HG02759 (cell line): ENCODE measurements at regions not wholly inside any gene's neighbourhood (a gene's known extent, or its start where the extent isn't known, plus 50 kb on each side); places are given as distances from the start of the nearest gene placed in this dataset.

Source experiments
- ATAC-seq: cut with Tn5 transposase; IDR thresholded peaks from one replicate; pipeline ENCODE4 v1.9.1; 2021; ENCODE audit warnings: mild to moderate bottlenecking, moderate library complexity; ENCODE audit not compliant: unreplicated experiment

GRCh38 chr17:15048933-15049794, 216.0 kb downstream of the PMP22 start:
- no peak for ATAC-seq

- ATAC-seq, result no peak
Measured at GRCh38 chr17:15048381-15048780, 216.7 kb downstream of the PMP22 start.

DNA sequence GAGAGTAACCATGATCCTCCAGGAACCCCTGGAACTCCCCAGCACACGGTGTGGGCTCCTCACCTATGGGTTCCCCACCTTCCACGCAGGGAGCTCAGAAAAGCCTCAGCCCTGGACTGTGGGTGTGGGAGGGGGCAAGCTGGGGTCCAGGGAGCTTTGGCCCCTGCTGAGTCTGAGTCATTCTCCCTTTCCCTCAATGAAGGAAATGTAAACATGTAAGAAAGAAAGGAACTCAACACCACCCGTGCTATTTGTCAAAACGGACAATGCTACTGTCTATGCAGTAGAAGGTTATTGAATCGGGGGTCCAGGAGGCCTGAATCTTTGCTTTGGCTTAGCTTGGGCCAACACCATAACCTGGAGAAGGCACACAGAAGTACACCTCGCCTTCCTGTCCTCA, 222.8 kb downstream of the PMP22 start:
- ATAC-seq, result no peak

DNA sequence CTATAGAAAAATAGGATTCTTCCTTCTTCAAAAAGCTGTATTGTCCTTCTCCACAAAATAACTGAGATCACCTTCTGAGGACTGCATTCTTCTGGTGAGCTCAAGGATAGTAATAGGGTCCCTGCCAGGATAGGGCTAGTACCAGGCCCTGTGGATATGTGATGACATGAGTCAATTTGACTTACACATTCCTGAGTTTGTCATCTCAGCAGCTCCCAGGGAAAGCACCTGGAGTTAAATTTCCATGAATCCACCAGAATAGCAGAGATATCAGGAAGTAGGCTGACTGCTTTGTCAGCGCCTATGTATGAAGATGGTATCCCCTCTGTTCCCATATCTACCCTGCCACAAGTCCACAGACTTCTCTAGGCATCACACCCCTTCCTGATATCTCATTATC, 225.8 kb downstream of the PMP22 start:
- no peak for ATAC-seq

GRCh38 chr17:15038656-15039055, 226.5 kb downstream of the PMP22 start:
- ATAC-seq, result no peak

DNA sequence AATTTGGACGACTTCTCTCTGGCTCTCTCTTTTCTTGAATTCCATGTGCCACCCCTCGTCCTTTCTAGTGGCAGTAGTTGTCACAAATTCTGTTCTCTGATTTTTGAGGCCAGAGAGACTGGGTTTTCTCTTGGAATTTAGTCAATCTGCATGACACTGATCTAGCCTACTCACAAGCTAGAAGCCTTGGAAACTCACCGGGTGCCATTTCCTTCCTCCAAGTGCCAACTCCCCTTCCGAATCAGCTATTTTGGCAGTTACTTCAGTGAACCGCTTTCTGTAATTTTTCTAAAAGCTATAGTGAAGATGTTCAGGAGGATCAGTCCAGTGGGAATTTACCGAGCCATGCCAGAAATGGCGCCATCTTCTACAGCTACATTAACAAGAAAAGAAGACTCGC, 228.9 kb downstream of the PMP22 start:
- no peak for ATAC-seq

GRCh38 chr17:15031975-15032374, 233.2 kb downstream of the PMP22 start:
- no peak for ATAC-seq

GRCh38 chr17:15029469-15029868, 235.7 kb downstream of the PMP22 start:
- no peak for ATAC-seq

DNA sequence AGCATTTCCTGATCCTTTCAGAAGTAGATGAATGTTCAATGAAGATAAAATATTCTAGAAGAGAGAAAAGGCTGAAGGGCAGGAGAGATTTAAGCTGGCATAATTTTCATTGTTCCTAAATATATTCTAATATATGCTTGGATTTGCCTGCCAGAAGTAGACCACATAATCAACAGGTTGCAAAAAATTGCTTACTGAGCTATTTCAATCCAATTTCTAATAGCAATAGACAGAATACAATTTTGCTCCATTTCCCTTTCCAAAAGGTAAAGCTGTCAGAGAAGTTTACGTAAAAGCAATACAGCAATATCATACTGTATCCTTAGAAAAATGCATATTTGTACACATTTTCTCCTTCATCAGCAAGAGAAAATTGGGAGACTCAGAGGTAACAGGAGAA, 237.3 kb downstream of the PMP22 start:
- ATAC-seq, result no peak

- no peak for ATAC-seq
Measured at GRCh38 chr17:15026088-15026487, 239.0 kb downstream of the PMP22 start.

GRCh38 chr17:15023589-15024336, 241.4 kb downstream of the PMP22 start:
- ATAC-seq, result no peak

DNA sequence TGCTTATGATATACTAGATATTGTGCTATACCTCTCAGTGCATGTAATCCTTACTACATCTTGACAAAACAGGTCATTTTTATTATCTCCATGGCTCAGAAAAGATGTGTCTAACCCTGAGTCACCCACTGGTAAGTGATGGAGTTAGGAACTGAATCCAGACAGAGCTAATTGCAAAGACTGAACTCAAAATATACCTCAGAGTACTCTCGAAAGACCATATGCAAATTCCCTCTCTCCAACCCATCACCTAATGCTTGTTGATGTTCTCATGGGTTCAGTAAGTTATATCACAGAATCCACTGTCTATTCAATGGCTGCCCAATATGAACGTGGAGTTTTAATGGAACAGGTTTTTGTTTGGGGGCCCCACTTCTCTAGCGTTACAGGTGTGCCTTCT, 246.0 kb downstream of the PMP22 start:
- ATAC-seq, result no peak

DNA sequence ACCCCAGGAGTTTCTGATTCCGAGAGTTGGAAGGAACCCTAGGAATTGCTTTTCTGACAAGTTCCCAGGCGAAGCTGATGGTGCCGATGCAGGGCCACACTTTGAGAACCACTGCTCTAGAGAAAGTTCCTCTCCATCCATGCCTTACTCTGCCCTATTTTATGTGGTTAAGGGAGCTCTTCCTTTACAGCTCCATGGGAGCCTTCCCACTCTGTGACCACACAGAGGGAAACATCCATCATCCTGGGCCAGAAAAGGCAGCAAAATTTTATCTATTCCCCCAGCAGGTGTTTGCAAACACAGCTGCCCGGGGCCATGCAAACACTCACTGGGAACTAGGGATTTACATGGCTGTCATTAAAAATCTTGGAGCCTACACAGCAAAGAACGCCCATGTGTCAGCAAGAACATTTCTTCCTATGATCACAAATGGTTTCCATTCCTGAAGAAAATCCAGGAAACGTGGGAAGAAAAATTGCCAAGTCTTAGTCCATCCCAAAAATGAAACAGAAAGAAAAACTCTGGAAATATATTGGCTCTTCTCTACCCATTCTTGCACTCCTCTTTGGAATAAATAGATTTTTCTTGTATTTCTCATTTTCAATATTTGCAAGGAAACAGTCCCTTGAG, 252.7 kb downstream of the PMP22 start:
- ATAC-seq, result no peak

- ATAC-seq, result no peak
Measured at GRCh38 chr17:15009087-15009486, 256.0 kb downstream of the PMP22 start.

DNA sequence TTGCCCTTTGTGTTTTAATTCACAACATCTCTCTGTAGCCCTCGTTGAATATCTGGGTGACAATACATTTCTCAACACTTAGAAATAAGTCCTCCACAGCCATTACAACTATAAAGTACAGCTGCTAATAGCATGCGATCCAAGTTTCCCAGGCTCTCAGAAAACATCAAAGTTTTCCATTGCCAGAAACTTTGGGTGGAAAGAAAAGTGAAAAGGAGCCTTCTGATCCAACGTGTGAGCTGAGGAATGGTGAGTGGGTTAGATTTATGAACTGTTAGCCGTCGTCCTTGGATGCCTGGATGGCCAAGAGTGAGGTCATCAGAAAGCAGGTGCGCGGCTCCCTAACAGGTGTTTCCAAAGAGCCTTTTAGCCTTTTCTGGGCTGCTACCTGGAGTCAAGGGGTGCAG, 258.0 kb downstream of the PMP22 start:
- no peak for ATAC-seq

DNA sequence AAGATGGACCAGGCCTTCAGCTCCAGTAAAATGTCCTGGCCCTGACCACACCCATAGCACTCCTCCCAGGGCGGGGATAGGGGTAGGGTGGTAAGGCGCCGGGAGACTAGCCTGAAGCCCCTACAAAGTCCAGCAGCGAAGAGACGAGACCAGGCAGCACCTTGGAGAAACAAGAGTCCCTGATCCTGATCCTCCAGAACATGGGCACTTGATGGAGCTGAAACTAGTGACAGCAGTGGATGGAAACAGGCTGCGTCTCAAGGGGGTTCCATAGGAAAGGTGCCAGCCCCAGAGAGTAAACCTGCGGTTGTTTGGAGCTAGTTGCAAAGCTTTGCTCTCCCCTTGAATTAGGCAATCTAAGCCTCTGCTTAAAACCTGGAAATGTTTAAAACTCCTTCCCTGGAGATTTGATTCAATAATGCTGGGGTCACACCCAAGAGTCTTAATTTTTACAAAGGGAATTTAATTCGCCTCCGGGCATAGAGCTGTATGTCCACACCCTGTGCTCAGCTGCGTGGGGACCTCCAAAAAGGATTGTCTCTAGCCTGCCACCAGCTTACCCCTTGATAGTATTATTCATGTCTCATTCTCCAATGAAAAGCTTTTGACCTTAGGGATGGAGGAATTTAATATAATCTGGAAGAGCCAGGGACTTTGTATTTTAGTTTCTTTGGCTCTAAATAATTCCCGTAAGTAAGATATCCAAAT, 258.6 kb downstream of the PMP22 start:
- ATAC-seq, result no peak

DNA sequence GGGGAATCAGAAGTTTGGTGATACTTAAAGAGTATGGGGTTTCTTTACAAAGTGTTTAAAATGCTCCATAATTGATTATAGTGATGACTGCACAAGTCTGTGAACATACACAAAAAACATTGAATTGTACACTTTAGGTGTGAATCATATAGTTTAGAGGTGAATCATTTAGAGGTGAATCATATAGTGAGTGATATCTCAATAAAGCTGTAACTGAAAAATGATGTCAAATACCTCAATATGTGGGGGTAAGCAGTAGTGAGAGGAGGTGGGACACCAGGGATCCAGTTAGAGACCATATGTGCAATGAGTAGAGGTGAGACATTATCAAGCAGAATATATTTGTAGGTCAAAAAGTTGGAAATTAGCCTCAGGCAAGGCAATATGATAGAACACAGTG, 264.5 kb downstream of the PMP22 start:
- ATAC-seq, result no peak

DNA sequence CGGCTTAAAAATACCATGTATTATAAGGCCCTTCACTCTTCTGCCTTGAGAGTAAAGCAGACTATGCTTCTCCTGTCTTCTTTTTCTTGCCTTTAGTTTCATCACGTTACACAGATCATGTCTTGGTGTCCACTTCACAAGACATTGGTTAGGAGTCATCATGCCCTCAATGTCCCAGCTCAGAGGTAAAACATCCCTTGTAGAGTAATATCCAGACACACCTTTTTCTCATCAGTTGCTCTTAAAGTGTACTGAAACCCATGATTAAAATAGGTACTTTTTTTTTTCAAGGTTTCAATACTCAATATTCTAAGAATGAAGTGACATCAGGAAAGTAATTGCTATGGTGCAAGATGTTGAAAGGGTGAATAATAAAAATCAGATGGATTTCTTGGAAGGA, 267.8 kb downstream of the PMP22 start:
- no peak for ATAC-seq

GRCh38 chr17:14986127-14986526, 279.0 kb downstream of the PMP22 start:
- ATAC-seq, result no peak

GRCh38 chr17:14972844-14973243, 292.3 kb downstream of the PMP22 start:
- ATAC-seq, result no peak

GRCh38 chr17:14971054-14971453, 294.1 kb downstream of the PMP22 start:
- no peak for ATAC-seq
